GM13977 (cell line): ENCODE measurements at regions not wholly inside any gene's neighbourhood (a gene's known extent, or its start where the extent isn't known, plus 50 kb on each side); places are given as distances from the start of the nearest gene placed in this dataset.

ENCODE experiments used
- DNase-seq: peaks from one replicate; pipeline ENCODE4 v3.0.0; 2012; ENCODE audit warnings: low spot score
- CTCF ChIP-seq: IDR thresholded peaks from 2 replicates; pipeline ENCODE4 v1.5.1; 2012; ENCODE audit warnings: mild to moderate bottlenecking, control low read depth; ENCODE audit not compliant: insufficient read depth; ENCODE audit errors: extremely low read depth, missing control alignments
- in situ Hi-C: fragments of 300-500 bp; cut with MboI; formaldehyde crosslinking; loops from one replicate; pipeline ENCODE4 v1.12.0; 2022; ENCODE audit warnings: low sequenced_read_pairs, low pct_unique_long_range_greater_than_20kb, mixed read lengths, inconsistent platforms; ENCODE audit not compliant: unreplicated experiment

- TF ChIP-seq CTCF: no peak
- in situ Hi-C loops: no loop called here
- DNase-seq: no peak
These were observed 386.8 kb downstream of the LMO4 start for GRCh38 chr1:87715471-87715870.

GRCh38 chr1:87717157-87717670, 388.5 kb downstream of the LMO4 start:
- in situ Hi-C loops: no loop called here
- DNase-seq: no peak
- TF ChIP-seq CTCF: no peak

GRCh38 chr1:87718241-87718950, 389.7 kb downstream of the LMO4 start:
- TF ChIP-seq CTCF: no peak
- in situ Hi-C loops: no loop called here
- no peak for DNase-seq

- TF ChIP-seq CTCF: no peak
- in situ Hi-C loops: no loop called here
- no peak for DNase-seq
These were observed 391.0 kb downstream of the LMO4 start for GRCh38 chr1:87719658-87720057.

- no peak for TF ChIP-seq CTCF
- DNase-seq: no peak
- in situ Hi-C loops: no loop called here
These were observed 391.9 kb downstream of the LMO4 start for GRCh38 chr1:87720561-87720960.

GRCh38 chr1:87723193-87723592, 394.5 kb downstream of the LMO4 start:
- DNase-seq: no peak
- in situ Hi-C loops: no loop called here
- no peak for TF ChIP-seq CTCF
